CD4-positive, alpha-beta T cell treated with Interferon gamma for 1 hour (primary cell): ENCODE measurements at regions not wholly inside any gene's neighbourhood (a gene's known extent, or its start where the extent isn't known, plus 50 kb on each side); places are given as distances from the start of the nearest gene placed in this dataset.

Source experiments
- DNase-seq: peaks from one replicate; pipeline ENCODE4 v3.0.0-alpha.2; 2020

DNA sequence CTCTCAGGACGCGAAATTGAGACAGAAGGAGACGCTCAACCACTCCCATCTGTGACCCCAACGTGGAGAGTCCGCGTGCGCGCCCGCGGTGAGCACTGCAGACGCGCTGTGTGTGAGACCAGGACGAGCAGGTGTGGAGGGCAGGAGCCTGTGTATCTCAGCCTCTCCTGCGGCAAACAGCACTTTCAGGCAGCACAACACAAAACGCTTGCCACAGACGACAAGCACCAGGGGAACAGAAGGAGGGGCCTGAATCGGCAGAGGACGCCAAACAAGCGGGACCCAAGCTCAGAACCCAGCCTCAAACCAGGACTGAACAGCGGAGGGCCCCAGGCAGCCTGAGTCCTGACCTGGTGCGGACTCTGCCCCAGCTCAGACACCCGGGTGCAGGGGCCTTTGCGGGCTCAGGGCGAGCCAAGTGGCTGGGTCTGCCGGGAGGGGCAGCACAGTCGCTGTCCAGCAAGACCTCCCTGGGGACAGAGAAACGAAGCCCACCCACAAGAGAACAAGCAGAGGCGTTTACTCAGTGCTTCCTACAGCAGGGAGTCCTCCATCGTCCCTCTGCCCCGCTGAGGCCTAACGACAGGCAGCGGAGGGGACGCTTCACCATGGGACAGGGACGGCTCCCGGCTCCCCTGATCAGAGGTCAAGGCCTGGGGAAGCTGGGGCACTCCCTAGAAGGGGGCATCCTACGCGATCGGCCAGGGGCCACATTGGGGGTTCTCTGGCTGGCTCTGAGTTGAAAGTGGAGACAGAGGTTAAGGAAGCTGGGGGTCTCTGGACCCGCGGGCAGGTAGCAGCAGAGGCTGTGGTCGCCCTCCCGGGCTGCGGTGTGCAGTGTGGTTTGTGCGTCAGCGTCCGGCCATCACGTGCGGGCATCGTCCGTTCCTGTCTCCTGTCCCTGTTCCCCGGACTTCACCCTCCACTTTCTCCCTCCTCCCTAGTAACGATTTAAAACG lies 560.8 kb downstream of the BRD1 start:
- no peak for DNase-seq

DNA sequence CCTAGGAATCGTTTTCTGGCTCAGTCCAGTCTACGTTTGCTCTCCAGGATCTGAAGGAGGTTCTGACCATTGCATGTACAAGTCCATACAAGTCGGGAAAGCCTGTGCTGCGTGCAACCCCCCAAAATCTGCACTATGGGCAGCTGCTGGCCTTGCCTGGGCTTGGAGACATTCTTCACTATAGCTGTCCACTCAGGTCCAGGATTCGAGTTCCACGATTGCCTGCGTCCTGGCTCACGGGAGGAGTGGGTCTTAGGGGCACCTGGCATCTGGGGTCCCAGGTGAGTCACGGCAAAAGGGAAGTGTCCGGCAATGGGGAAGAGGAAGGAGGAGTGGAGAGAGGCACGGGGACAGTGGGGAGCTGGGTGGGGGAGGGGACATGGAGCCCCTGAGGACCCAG lies 563.0 kb downstream of the BRD1 start:
- DNase-seq = no peak

DNA sequence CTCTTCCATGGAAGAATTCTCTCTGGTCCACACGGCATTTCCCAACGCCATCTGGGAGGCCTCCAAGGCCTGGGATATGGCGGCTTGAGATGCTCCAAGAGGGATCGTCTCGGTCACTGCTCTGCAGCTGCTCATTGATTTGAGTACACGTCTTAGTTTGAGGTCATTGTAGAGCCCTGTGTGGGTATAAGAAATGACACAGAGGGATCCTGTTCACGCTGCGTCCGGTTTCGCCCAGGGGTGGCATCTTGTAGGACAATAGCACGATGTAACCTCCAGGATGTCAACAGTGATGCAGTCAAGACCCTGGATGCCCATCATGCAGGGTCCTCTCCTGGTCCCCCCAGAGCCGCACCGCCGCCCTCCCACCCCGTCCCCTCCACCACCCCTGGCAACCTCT lies 564.6 kb downstream of the BRD1 start:
- no peak for DNase-seq

- no peak for DNase-seq
Observed at GRCh38 chr22:49262167-49262566, 565.5 kb downstream of the BRD1 start.

DNA sequence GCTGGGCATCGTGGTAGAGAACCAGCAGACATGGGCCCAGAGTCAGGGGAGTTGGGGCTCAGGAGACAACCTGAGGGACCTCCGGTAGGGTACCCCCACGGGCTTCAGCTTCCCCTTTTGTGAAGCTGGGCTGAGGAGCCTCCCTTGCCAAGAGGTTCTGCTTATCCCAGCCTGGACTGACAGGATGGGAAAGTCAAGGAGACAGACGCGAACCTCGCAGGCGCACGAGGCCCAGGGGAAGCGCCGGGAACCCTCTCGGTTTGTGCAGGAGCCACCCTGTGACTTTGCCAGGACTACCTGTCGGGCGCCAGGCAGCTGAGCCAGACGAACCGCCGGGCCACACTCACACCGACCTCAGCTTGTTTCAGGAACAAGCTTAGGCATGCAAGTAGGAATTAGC lies 566.1 kb downstream of the BRD1 start:
- no peak for DNase-seq

DNA sequence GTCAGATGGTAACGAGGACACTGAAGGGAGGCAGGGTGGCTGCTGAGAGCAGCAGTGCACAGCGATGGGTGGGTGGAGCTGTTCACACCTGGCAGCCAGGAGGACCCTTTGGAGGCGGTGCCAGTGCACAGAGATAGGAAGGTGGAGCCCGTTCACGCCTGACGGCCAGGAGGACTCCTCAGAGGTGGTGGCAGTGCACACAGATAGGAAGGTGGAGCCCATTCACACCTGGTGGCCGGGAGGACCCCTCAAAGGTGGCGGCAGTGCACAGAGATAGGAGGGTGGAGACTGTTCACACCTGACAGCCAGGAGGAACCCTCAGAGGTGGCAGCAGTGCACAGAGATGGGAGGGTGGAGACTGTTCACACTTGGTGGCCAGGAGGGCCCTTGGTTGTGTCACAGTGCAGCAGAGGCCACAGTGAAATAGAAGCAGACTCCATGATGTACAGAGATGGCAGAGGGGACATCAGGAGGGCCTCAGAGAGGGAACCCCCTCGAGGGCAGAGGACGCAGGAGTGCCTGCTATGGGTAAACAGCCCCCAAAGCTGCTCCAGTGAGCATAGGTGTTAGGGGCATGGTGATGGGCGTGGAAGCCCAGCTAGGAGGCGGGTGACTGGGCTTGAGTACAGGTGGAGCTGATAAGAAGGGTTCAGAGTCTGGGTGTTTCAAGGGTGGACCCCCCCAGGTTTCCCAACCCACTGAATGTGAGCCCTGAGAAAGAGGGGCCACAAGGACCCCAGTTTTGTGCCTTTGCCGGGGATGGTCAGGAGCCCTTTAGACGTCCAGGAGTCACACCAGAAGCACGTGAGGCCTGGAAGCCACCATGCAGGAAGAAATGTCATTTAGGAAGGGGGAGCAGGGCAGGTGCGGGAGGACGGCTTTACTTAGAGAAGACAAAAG lies 566.7 kb downstream of the BRD1 start:
- no peak for DNase-seq

DNA sequence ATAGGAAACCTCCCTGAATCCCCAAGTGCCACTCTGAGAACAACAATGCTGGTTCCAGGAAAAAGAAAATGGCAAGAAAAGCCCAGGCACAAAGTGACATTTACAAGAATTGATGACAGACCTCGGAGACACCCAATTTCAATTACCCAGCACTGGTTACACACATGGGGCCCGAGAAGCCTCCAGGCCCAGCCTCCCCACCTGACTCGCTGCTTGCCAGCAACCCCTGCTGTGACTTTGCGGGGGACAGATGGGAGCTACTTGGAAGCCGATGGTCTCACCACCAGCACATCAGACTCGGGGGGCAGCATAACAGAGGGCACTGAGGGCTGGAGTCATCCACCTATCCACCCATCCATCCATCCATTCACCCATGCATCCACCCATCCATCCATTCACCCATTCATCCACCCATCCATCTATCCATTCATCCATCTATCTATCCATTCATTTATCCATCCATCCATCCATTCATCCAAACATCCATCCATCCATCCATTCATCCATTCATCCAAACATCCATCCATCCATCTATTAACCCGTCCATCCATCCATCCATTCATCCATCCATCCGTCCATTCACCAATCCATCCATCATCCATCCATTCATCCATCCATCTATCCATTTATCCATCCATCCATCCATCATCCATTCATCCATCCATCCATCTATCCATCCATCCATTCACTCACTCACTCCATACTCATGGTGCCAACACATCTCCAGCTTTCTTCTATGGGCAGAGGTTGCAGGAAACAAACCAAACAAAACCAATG lies 567.6 kb downstream of the BRD1 start:
- DNase-seq = no peak

- DNase-seq = no peak
Observed at GRCh38 chr22:49258107-49259010, 569.3 kb downstream of the BRD1 start.

GRCh38 chr22:49257551-49257961 lies 570.1 kb downstream of the BRD1 start:
- no peak for DNase-seq

DNA sequence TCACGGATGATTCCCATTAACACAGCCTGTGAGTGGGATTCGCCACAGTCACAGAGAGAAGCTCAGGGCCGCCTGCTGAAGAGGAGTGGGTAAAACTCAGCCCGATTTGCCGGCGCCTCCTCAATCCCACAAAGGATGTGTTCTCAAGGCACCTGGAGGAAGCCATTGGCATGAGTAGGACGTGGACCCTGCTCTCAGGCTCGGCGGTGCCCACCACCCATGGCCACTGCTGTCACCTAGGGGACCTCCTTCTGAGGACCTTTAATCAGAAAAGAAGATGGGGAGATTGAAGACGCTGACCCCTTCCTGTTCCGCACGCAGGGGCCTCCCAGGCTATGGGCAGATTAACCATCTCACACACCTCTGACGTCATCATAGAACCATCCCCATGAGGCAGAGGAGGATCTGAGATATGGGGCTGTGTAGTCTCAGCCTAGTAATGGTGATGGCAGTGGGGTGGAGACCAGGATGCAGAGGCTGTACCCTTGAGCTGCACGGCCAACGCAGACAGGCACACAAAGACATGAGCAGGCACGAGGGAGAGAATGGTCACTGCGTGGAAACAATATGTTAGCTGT lies 571.8 kb downstream of the BRD1 start:
- DNase-seq = no peak

DNA sequence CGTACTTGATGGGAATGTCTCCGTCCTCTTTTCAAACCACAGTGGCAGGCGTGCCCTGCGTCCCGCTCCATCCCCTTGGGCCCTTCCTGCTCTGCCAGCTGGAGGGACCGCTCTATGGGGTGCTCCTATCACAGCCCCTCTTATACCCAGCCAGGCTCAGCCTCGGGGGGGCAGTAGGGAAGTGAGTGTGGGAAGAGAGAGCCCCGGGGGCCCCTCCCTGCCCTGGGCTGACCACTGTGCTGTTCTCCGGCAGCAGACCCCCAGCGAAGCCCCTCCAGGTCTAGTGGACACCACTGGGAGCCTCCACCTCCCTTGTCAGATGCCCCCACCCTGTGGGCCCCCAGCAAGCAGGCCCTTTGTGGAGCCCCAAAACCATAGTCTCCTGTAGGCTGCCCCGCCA lies 572.5 kb downstream of the BRD1 start:
- DNase-seq = no peak

DNA sequence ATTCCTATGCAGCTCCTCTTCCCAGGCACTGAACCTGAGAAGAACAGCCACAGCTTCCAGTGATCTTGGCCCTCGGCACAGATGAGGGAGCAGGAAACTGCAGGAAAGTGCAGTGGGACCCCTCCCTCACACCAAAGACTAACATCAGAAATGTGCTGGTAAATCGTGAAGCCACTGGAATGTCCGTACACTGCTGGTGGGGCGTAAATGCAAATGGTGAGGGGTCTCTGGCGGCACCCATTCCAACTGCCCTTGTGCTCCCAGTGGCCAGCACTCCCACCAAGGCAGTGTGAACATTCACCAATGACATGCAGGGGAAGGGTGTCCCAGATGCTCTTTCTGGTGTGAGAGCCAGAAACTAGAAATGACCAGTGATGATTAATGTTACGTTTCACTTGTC lies 574.0 kb downstream of the BRD1 start:
- no peak for DNase-seq

DNA sequence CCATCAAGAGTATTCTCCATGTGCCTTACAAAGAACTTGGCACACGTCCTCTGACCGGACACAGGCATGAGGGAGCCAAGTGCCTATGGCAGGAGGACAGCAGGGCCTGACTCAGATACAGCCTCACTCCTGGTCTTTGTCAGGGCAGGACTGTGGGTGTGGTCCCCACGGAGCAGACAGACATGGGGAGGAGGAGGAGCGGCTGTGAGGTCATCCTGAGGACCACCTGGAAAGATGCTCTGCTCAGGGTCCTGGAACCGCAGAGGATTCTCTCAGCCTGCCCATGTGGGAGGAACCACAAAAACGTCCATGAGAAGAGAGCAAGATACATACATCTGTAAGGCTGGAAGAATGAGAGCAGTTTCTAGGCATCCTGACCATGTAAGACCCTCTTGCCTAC lies 576.3 kb downstream of the BRD1 start:
- no peak for DNase-seq

- no peak for DNase-seq
Observed at GRCh38 chr22:49247194-49247924, 580.3 kb downstream of the BRD1 start.

DNA sequence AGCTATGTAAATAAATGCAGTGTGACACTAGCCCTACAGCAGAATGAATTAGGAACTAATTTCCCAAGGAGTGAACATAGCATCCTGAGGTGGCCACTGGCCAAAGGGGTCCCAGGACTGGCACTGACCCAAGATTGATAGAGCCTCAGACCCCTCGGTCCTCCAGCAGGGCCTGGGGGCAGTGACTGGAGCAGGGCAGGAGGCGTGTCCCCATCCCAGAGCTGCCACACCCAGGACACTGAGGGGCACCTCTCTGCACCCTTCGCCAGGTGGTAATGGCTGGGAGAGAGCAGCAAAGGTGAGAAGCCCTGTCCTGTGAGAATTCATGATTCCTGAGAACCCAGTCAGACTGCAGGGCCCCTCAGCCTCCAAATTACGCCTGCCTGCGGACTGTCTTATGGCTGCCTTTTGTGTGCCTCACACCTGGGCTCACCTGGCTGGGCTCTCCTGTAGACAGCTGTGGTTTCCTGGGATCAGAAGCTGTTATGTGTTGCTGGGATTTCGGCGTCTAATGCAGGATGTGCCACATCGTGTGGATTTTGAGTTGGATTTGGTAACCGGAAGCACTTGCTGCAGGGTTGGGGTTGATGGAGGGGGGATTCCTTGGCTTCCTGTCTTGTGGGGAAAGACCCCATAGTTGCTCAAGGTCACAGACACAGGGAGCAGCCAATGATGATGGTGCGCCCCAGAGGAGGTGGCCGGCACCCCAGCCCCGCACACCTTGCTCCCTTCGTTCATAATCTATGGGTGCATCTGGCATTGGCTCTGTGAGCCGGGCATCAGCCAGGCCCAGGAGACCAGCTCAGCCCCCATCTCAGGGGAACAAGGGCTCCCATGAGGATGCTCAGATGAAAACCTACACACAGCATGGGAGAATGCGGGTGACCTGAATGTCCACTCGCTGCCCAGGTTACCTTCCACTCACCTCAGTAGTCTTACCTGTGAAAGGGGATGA lies 582.9 kb downstream of the BRD1 start:
- no peak for DNase-seq

- DNase-seq = no peak
Observed at GRCh38 chr22:49243965-49244364, 583.7 kb downstream of the BRD1 start.

DNA sequence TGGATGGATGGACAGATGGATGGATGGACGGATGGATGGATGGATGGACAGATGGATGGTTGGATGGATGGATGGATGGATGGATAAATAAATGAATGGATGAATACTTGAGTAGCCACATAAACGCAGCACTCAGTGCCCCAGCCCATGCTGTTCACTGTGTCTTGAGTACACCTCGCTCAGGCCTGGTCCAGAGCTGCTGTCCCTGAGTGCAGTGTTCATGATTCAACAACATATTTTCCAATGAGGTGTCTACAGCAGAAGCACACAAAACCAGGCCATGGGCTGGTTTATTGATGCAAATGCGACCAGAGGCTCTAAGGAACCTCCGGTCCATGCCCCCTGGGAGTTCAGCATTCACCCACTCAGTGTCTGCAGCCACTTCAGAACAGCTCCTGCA lies 584.3 kb downstream of the BRD1 start:
- no peak for DNase-seq

DNA sequence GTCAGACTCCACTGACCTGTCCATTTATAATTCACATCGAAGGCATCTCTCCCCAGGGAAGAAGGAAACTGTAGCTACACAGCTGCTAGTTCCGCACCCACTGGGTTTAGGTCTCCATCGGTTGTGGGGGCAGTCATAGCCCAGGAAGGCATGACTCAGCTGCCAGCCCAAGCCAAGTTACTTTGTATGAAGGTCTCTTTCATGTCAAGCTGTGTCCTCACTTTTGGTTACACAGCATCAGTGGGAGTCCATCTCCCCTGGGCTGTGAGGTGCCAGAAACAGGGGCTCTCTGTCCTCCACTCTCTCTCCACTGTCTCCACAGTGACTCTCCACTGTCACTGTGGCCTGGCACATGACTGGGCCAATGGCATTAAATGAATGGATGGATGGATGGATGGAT lies 585.2 kb downstream of the BRD1 start:
- no peak for DNase-seq

GRCh38 chr22:49241174-49241851 lies 586.4 kb downstream of the BRD1 start:
- no peak for DNase-seq
